HG03025 (cell line): ENCODE measurements at regions not wholly inside any gene's neighbourhood (a gene's known extent, or its start where the extent isn't known, plus 50 kb on each side); places are given as distances from the start of the nearest gene placed in this dataset.
"Not testable (repeated sequence)": the region's sequence is repeated elsewhere in the genome, so short reads cannot be mapped to it uniquely, and the experiment has no call there.

ENCODE experiments used
- ATAC-seq: cut with Tn5 transposase; IDR thresholded peaks from one replicate; pipeline ENCODE4 v1.9.1; 2021; ENCODE audit warnings: mild to moderate bottlenecking, moderate library complexity; ENCODE audit not compliant: unreplicated experiment, low FRiP score

DNA sequence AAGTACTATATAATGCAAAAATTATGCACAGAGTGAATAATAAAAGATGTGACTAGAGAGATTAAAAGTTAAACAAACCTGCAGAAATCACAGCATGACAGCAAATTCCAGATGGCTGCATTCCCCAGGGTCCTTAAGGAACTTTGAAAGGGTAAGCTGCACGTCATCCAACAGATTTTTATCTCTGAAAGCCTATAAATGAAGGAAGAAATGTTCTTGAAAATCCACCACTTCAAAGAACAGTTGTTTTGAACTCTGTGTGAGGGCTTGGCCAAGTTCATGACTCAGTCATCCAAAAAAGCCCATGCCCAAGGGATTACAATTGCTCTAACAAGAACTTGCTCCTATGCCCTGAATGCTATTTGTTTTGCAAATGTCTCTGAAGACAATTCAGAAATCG lies 603.6 kb downstream of the PLOD2 start:
- no peak for ATAC-seq

DNA sequence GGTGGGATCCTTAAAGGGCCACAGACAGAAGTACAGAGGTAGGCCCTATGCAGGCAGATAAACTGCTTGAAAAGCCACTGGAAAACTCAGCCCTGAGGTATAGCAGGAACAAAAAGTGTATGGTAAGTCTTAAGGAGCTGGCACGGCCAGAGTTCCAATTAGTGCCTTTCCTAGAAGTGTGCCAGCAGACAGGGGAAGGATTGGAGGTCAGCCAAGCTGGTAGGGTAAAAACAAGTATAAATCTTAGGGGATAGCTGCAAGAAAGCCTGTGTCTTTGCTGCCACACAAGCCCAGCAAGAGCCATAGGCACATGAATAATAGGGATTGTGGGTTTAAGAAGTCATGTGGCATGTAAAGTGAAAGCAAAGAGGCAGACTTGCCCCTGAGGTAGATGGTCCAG lies 582.5 kb downstream of the PLOD2 start:
- no peak for ATAC-seq

DNA sequence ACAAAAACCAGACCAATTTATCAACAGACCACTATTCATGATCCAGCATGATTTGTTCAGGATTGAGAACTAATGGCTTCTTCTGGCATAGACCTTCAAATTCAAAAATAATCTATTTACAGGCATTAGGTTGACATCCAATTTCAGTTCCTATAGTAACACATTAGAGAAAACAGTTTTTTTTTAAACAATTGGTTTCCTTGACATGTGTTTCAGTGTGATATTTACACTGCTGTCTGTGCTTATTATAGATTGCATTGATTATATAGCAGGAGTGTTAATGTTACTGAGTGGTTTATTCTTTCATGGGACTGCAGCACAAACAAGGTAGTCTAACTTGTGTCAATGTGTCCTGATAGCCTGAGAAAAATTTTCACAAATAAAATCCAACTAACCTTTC lies 579.3 kb downstream of the PLOD2 start:
- ATAC-seq, result no peak

DNA sequence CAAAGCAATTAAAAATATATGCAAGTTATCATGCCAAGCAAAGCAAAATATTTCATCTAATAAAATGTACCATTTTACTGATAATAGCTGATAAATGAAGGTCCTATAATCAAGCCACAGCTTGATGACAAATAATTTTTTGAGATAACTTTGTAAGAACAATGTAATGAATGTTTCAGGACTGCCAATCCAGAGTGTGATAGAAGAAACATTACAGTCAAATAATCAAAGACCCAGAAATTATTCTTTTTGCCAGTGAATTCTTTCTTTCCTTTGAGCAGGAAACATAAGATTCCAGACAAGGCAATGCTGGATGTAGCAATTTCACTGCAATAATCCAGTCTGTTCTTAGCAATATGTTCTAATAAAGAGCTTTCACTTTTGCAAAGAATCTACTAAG lies 556.1 kb downstream of the PLOD2 start:
- ATAC-seq, result no peak

DNA sequence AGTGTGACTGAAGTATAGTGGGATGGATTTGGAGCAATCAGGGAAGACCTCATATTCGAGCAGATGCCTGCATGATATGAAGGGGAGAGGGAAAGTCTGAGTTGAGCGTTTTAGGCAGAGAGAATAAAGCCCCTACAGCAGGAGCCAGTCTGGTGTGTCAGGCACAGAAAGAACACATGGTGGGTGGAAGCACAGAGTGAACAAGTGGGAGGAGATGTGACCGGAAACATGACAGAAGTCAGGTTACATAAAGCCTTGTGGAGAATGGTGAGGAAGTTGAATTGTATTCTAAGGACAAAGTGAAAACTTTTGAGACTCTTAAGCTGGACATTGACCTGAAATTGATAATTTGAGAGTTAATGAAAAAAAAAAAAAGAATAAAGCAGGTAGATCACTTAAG lies 541.0 kb downstream of the PLOD2 start:
- no peak for ATAC-seq

DNA sequence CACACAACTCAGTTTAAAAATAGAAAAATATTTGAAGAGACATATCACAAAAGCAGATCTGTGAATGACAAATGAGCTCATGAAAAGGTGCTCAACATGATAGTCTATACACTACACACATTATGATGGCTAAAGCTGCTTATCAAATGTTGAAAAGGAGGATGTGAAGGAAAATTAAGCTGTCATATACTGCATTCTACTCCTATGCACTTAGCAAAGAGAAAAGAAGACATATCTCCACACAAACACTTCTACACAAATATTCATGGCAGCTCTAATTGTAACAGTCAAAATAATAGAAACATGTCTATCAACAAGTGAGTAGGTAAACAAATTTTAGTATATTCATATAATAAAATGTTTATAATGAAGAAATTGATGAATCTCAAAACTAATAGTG lies 540.5 kb downstream of the PLOD2 start:
- no peak for ATAC-seq

DNA sequence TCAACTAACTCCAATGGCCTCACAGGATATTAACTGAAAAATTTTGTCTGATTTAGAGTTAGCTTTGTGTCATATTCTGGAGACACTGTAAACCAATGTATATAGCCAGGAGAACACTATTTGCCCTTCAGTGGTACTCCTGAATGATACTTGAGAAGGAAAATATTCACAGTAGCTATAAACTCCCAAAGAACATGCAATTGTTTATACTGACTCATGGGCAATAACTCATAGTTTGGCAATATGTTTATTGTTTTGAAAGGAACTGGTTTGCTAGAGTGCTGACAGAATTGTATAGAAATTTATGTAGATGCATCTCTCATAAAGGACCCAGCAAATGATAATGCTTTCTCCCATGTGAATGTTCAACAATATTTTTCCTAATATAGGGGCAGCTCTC lies 537.6 kb downstream of the PLOD2 start:
- no peak for ATAC-seq

DNA sequence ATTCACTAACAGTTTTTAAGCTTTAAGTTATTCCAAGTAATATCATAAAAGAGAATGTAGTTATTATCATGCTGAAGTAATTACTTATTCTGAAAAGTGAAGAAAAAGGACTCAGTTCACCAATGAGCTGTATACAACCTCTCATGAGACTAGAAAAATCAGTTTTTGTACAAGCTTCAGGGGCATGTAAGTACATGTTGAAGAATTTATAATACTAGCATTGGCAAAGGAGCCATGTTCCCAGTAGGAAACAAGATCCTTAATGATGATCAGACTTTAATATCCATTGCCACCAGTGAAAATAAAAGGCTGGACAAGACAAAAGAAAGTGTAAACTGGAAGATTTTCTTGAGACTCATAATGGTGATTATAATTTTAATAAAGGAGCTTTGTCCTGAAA lies 532.8 kb downstream of the PLOD2 start:
- no peak for ATAC-seq

DNA sequence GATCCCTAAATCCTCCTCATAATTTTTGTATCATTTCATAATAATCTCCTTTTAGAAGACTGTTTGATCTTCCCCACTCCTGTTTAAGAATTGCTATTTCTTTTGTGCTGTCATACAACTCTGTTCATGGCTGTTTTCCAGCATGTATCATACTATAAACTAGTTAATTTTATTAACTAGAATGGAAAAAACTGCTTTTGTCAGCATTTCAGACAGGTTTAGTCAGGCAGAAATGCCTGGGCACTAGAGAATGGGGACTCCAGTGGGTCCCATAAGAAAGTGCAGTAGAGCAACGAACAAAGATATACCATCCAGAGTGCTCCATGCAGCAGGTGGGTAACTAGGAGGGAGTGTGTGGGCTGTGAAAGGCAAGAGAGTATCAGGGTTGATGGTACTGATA lies 523.9 kb downstream of the PLOD2 start:
- no peak for ATAC-seq

DNA sequence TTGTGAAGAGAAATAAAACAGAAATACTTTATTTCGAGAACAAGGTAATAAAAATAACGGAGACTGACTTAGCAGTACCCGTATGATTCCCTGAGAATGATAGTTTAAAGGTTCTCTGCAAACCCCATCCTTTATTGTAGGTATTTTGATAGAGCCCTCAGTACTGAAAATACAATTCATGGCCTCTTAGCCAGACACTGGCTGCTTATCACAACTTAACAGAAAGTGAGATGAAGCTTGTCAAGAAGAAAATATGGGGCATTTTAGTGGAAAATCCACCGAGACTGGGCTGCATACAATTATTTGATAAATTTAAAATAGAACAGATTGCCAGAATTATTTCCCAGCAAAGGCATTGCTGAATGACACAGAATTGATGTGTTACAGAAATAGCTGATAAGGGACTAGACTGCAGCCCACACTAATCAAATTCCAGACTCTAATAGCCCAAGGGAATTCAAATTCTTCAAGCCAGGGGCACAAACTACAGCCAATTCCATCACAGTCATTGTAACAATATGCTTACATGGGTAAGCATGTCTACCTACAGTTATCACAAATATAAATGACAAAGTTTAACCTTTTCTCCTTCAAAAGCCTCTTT lies 521.9 kb downstream of the PLOD2 start:
- no peak for ATAC-seq

DNA sequence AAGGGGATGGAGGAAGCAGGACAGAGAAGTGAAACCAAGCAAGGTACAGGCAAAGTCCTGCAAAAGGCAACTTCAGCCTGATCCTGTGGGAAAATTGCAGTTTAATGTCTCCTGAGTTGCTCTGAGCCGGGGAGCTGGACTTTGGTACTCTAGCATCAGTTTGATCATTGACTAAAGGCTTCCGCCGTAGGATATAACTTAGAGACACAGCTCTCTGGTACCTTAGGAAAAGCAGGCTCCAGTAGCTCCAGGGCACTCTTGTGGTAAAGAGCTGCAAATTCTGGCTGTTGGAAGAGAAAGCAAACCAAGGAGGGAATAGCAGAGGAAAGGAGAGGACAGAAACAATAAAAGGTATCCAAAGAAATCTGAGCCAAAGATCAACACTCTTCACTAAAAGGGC lies 521.1 kb downstream of the PLOD2 start:
- no peak for ATAC-seq

DNA sequence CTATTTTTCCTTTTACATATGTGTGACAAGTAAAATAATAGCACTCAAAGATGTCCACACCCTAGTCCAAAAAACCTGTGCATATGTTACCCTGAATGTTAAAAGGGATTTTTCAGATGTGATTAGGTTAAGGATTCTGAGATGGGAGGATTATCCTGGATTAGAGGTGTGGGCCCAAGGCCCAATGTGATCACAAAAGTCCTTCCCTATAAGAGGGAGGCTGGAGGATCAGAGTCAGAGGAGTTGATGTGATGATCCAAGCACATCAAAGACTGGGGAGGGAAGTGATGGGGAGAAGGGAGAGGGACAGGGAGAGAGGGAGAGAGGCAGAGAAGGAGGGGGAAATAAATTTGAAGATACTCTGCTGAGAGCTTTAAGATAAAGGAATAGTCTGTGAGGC lies 512.6 kb downstream of the PLOD2 start:
- ATAC-seq, result no peak

DNA sequence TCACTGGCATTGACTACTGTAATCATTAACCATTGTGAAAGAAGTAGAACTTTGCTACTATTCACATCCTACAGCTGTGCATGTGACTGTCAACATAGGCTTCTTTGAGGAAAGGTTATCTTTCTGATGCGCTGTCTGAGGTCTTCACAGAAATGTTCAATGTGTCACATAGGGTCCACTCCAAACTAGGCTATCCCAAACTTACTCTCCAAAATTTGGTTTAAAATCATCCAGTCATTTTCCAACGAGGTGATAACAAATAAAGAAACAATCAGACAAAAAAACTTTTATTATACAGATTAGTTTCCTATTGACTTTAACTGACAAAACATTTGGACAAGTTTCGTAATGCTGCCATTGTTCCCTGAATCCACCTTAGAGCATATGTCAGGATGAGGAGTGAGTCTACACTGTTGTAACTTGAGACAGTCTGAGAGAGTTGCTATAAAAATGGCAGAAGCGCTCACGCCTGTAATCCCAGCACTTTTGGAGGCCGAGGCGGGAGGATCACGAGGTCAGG lies 511.6 kb downstream of the PLOD2 start:
- no peak for ATAC-seq

DNA sequence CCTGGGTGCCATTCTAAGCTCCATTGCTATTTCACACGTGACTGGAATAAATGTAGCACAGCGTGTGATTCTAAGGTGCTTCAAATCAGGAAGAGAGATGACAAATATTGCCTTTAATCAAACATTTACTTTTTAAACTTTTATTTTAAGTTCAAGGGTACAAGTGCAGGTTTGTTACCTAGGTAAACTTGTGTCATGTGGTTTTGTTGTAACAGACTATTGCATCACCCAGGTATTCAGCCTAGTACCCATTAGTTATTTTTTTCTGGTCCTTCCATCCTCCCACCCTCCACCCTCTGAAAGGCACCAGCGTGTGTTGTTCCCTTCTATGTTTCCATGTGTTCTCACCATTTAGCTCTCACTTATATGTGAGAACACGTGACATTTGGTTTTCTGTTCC lies 510.8 kb downstream of the PLOD2 start:
- ATAC-seq, result no peak

DNA sequence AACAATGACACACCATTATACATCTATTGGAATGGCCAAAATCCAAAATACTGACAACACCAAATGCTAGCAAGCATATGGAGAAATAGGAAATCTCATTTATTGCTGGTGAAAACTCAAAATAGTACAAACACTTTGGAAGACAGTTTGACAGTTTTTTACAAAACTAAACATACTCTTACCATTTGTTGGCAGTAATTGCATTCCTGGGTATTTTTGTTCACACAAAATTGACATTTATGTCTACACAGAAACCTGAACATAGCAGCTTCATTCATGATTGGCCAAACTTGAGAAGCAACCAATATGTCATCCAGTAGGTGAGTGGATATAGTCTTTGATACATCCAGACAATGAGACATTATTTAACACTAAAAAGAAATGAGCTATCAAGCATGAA lies 489.9 kb downstream of the PLOD2 start:
- no peak for ATAC-seq

DNA sequence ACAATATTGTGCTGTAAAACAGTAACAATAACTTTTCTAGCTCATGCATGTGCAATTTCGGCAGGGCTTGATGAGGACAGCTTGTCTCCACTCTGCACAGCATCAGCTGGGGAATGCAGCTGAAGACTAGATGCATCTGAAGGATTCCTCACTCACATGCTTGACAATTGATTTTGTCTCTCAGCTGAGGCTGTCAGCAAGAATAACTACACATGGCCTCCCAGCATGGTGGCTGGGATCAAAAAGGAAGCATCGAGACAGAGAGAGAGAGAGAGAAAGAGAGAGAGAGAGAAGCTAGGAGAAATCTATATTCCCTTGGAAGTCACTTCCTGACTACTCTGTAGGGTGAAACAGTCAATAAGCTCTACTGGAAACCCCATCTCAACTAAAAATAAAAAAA lies 487.1 kb downstream of the PLOD2 start:
- no peak for ATAC-seq

DNA sequence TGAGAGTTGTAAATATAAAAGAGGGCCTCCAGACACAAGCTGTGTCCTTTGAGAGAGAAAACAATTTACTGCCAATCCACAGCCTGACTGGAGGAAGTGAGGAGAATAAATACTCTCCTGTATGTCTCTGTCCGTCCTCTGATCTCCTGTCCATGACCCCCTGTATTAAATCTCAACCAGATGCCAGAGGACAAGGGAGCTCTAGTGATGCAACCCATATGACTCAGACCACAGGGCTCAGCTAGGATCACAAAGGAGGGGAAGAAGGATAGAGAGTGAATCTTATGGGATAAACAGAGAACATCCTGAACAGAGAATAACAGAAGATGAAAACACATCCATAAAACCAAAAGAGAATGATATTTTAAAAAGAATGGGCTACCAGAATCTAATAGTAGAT lies 482.6 kb downstream of the PLOD2 start:
- no peak for ATAC-seq

DNA sequence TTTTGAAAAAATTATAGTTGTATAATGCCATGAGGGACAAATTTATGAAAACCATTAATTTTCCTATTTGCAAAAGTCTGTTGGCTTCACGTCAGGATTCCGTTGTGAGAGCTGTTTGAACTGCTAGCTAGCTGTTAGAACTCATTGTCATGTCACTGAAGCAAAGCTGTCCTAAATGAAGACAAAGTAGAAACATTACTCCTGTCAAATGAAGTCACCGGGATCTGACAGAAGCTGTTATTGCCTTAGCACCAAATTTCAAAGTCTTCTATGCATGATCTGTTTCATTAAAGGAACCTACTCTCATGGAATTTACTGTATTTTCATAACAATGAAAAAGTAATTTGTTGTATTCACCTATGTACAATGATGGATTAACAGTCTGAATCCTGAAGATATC lies 479.8 kb downstream of the PLOD2 start:
- no peak for ATAC-seq

DNA sequence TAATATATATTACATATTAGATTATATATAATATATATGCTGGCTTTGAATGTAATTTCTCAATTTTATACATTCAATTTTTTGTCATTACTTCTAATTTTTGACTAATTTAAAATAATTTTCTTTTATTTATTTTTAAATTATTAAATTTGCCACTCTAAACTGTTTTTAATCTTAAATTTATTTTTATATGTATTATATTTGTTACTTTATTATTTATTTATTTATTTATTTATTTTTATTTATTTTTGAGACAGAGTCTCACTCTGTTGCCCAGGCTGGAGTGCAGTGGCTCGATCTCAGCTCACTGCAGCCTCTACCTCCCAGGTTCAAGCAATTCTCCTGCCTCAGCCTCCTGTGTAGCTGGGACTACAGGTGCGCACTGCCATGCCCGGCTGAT lies 473.0 kb downstream of the PLOD2 start:
- ATAC-seq, result not testable (repeated sequence)

DNA sequence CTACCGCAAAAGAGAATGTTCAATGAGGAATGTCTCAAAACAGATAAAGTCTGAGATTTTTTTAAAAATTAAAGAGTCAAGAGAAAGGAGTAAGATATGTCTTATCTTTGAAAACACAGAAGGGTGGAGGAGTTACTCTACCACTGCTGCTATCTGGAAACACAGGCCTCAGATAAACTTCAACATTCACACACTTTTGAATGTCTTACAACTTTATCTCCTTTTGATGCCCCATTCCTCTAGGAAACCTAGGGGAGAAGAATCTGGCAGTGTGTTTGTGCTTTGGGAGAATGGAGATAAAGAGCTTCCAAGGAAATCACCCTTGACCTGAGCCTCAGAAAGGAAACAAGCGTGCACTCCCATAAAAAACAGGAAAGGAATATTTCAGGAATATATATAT lies 468.2 kb downstream of the PLOD2 start:
- ATAC-seq, result no peak

DNA sequence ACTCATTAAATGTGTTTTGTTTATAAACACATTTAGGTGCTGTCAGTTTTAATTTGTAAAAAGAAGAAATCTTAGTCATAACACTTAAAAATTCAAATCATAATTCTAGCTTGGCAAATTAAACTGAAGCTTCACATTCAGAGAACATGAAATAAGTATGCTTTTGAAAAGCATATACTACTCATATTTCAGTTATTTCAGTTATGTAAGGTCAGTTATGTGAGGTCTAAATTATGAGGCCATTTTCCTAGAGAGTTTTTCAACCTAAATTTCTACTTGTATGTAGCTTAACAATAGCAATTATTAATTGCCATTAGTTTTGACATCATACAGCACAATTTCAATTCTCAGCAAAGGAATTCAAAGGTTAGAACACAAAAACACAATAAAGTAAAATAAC lies 465.0 kb downstream of the PLOD2 start:
- no peak for ATAC-seq

DNA sequence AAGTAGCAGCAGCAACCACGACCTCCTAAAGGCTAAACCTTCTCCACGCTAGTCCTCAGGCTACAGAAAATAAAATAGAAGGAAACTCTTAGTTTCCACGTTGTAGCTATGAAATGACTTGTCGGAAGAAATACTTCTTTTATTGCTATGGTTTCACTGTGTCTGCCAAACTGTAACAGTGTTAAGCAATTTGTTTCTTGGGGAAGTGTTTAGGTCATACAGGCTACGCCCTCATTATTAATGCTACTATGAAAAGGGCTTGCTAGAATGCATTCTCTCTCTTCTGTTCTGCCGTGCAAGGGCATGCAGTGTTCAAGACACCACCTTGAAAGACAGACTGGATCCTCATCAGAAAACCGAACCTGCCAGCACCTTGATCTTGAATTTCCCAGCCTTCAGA lies 462.7 kb downstream of the PLOD2 start:
- no peak for ATAC-seq

DNA sequence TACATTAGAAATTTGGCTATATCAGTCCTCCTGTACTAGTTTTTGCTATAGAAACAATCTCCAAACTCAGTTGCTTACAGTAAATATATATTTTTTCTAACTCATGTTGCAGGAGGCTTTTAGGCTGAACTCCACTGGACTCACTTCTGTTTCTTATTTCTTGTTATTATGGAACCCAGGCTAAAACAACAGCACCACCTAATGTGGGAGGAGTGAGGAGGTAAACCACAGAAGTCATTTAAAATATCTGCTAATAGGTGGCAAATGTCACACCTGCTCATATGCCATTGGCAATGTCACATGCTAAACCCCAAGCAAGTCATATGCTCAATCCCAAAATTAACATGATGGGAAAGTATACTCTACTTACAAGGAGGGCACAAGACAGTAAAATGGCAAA lies 462.2 kb downstream of the PLOD2 start:
- no peak for ATAC-seq
